PC-9 (cell line): ENCODE measurements at regions not wholly inside any gene's neighbourhood (a gene's known extent, or its start where the extent isn't known, plus 50 kb on each side); places are given as distances from the start of the nearest gene placed in this dataset.

Source experiments
- CTCF ChIP-seq: fragments of 200-600 bp; sonication (generic); conservative IDR thresholded peaks from 2 replicates; pipeline ENCODE4 v1.6.1; 2017; ENCODE audit warnings: mixed run types, antibody characterized with exemption, mild to moderate bottlenecking, moderate library complexity
- EZH2 ChIP-seq: fragments of 200-600 bp; sonication (generic); IDR thresholded peaks from 2 replicates; pipeline ENCODE4 v1.8.0; 2017; ENCODE audit warnings: antibody characterized with exemption, low read depth

- TF ChIP-seq CTCF (no peak), EZH2 (no peak)
Observed at GRCh38 chr2:7525746-7526145, 608.5 kb downstream of the RNF144A start.
